H9 (cell line): ENCODE measurements at regions not wholly inside any gene's neighbourhood (a gene's known extent, or its start where the extent isn't known, plus 50 kb on each side); places are given as distances from the start of the nearest gene placed in this dataset.

Source experiments
- DNase-seq: peaks from one replicate; pipeline ENCODE4 v3.0.0-alpha.2; 2017
- H2AFZ ChIP-seq: one replicate; pipeline ENCODE4 v1.6.1; 2013; ENCODE audit warnings: mild to moderate bottlenecking, low read length, control low read depth, moderate library complexity
- H2AK5ac ChIP-seq: 2 replicates; pipeline ENCODE4 v1.6.1; 2013; ENCODE audit warnings: low read length, control low read depth, mixed read lengths; ENCODE audit not compliant: insufficient read length
- H2BK120ac ChIP-seq: one replicate; pipeline ENCODE4 v1.6.1; 2013; ENCODE audit warnings: low read depth, mild to moderate bottlenecking, low read length, control low read depth, inconsistent platforms; ENCODE audit not compliant: poor library complexity, severe bottlenecking
- H2BK12ac ChIP-seq: 2 replicates; pipeline ENCODE4 v1.6.1; 2013; ENCODE audit warnings: low read length, control low read depth, mixed read lengths, low read depth; ENCODE audit not compliant: insufficient read length
- H2BK15ac ChIP-seq: 2 replicates; pipeline ENCODE4 v1.6.1; 2013; ENCODE audit warnings: low read depth, low read length, control low read depth
- H2BK20ac ChIP-seq: one replicate; pipeline ENCODE4 v1.6.1; 2013; ENCODE audit warnings: low read depth, mild to moderate bottlenecking, low read length, control low read depth, inconsistent platforms; ENCODE audit not compliant: poor library complexity, severe bottlenecking
- H2BK5ac ChIP-seq: 2 replicates; pipeline ENCODE4 v1.6.1; 2013; ENCODE audit warnings: low read length, control low read depth, mixed read lengths; ENCODE audit not compliant: insufficient read length
- H3K14ac ChIP-seq: 2 replicates; pipeline ENCODE4 v1.6.1; 2013; ENCODE audit warnings: low read length, control low read depth; ENCODE audit not compliant: insufficient read depth
- H3K18ac ChIP-seq: 2 replicates; pipeline ENCODE4 v1.6.1; 2013; ENCODE audit warnings: low read depth, mild to moderate bottlenecking, mixed read lengths, low read length, control low read depth; ENCODE audit not compliant: insufficient read length
- H3K23ac ChIP-seq: 2 replicates; pipeline ENCODE4 v1.6.1; 2013; ENCODE audit warnings: low read length, control low read depth, mixed read lengths, low read depth; ENCODE audit not compliant: insufficient read length
- H3K23me2 ChIP-seq: 2 replicates; pipeline ENCODE4 v1.6.1; 2013; ENCODE audit warnings: low read depth, mild to moderate bottlenecking, mixed read lengths, low read length, control low read depth; ENCODE audit not compliant: insufficient read length, poor library complexity, severe bottlenecking
- H3K27ac ChIP-seq: 2 replicates; pipeline ENCODE4 v1.5.1; 2013; ENCODE audit warnings: low read length, control low read depth, mixed read lengths, low read depth; ENCODE audit not compliant: insufficient read length
- H3K27me3 ChIP-seq: 2 replicates; pipeline ENCODE4 v1.6.1; 2013; ENCODE audit warnings: low read length, control low read depth, inconsistent platforms; ENCODE audit not compliant: insufficient read depth
- H3K4ac ChIP-seq: 2 replicates; pipeline ENCODE4 v1.6.1; 2013; ENCODE audit warnings: low read depth, mild to moderate bottlenecking, control low read depth, inconsistent platforms, low read length, moderate library complexity
- H3K4me1 ChIP-seq: 2 replicates; pipeline ENCODE4 v1.6.1; 2013; ENCODE audit warnings: low read length, control low read depth, inconsistent platforms; ENCODE audit not compliant: insufficient read depth
- H3K4me2 ChIP-seq: 2 replicates; pipeline ENCODE4 v1.6.1; 2013; ENCODE audit warnings: low read length, control low read depth, mixed read lengths; ENCODE audit not compliant: insufficient read length, insufficient read depth
- H3K56ac ChIP-seq: 2 replicates; pipeline ENCODE4 v1.6.1; 2013; ENCODE audit warnings: low read depth, mild to moderate bottlenecking, mixed read lengths, low read length, control low read depth; ENCODE audit not compliant: insufficient read length
- H3K79me1 ChIP-seq: 2 replicates; pipeline ENCODE4 v1.6.1; 2013; ENCODE audit warnings: low read depth, mild to moderate bottlenecking, moderate library complexity, low read length, control low read depth, inconsistent platforms; ENCODE audit not compliant: insufficient read depth, poor library complexity, severe bottlenecking
- H3K79me2 ChIP-seq: 2 replicates; pipeline ENCODE4 v1.6.1; 2013; ENCODE audit warnings: low read length, control low read depth, inconsistent platforms; ENCODE audit not compliant: insufficient read depth
- H3K9ac ChIP-seq: 2 replicates; pipeline ENCODE4 v1.6.1; 2013; ENCODE audit warnings: low read length, control low read depth, mixed read lengths; ENCODE audit not compliant: insufficient read length; ENCODE audit errors: extremely low read depth
- H3K9me3 ChIP-seq: one replicate; pipeline ENCODE4 v1.6.1; 2013; ENCODE audit warnings: low read depth, low read length, inconsistent platforms; ENCODE audit not compliant: control insufficient read depth
- H3T11ph ChIP-seq: one replicate; pipeline ENCODE4 v1.6.1; 2013; ENCODE audit warnings: mild to moderate bottlenecking, low read length, control low read depth, inconsistent platforms
- H4K20me1 ChIP-seq: one replicate; pipeline ENCODE4 v1.6.1; 2013; ENCODE audit not compliant: control insufficient read depth, insufficient read length, insufficient read depth
- H4K5ac ChIP-seq: 2 replicates; pipeline ENCODE4 v1.6.1; 2013; ENCODE audit warnings: low read depth, mild to moderate bottlenecking, mixed read lengths, low read length, control low read depth; ENCODE audit not compliant: insufficient read length
- H4K8ac ChIP-seq: replicated peaks from 2 replicates; pipeline ENCODE4 v1.6.1; 2013; ENCODE audit warnings: low read length, control low read depth, mixed read lengths, low read depth; ENCODE audit not compliant: insufficient read length
- H4K91ac ChIP-seq: 2 replicates; pipeline ENCODE4 v1.6.1; 2013; ENCODE audit warnings: low read depth, mild to moderate bottlenecking, moderate library complexity, mixed read lengths, low read length, control low read depth; ENCODE audit not compliant: insufficient read length
- H3K27ac Mint-ChIP-seq, 3 experiments: 2 replicates in 2 of 3; 3 replicates in 1 of 3; pipeline ENCODE4 v1.8.0; 2020 to 2021; ENCODE audit warnings: mixed read lengths in 3 of 3, mild to moderate bottlenecking in 1 of 3, moderate library complexity in 1 of 3
- H3K27me3 Mint-ChIP-seq: 2 replicates; pipeline ENCODE4 v1.8.0; 2021; ENCODE audit warnings: low read depth, mild to moderate bottlenecking, moderate library complexity, mixed read lengths
- H3K36me3 Mint-ChIP-seq, 3 experiments: 2 replicates in 2 of 3; 3 replicates in 1 of 3; pipeline ENCODE4 v1.8.0; 2020 to 2021; ENCODE audit warnings: low read depth in 3 of 3, mixed read lengths in 3 of 3; ENCODE audit not compliant: insufficient read depth in 1 of 3
- H3K4me1 Mint-ChIP-seq, 2 experiments: 2 replicates each; pipeline ENCODE4 v1.8.0; 2020; ENCODE audit warnings: mixed read lengths in 2 of 2
- H3K4me3 Mint-ChIP-seq, 2 experiments: 2 replicates in 1 of 2; 3 replicates in 1 of 2; pipeline ENCODE4 v1.8.0; 2020 to 2021; ENCODE audit warnings: mild to moderate bottlenecking in 2 of 2, mixed read lengths in 2 of 2, moderate library complexity in 1 of 2
- H3K9me3 Mint-ChIP-seq, 2 experiments: 2 replicates in 1 of 2; 3 replicates in 1 of 2; pipeline ENCODE4 v1.8.0; 2020; ENCODE audit warnings: mild to moderate bottlenecking in 2 of 2, mixed read lengths in 2 of 2, moderate library complexity in 1 of 2
- CTCF ChIP-seq: fragments of 200-600 bp; sonication (generic); conservative IDR thresholded peaks from 3 replicates; pipeline ENCODE4 v1.8.0; 2021; ENCODE audit warnings: antibody characterized with exemption, mild to moderate bottlenecking
- WGBS: extraction: QIAGEN DNeasy Blood & Tissue Kit; methylation state at CpG from one replicate; pipeline ENCODE4 v1.1.7; 2013; ENCODE audit warnings: missing lambda C conversion rate, low lambda C conversion rate, mixed read lengths; ENCODE audit not compliant: insufficient read length; ENCODE audit errors: extremely low coverage; 5-methylcytosine and 5-hydroxymethylcytosine counted together

- H3K4me2 ChIP-seq: no peak overlapping the region
- no peak overlapping the region; a peak in 1 of 7 replicates for H3K27ac Mint-ChIP-seq
- H3K27ac ChIP-seq: no peak overlapping the region
These were observed 89.0 kb downstream of the PPCDC start for GRCh38 chr15:75112278-75112847.

More at GRCh38 chr15:75112278-75112847, 89.0 kb downstream of the PPCDC start:
- Histone ChIP-seq H3T11ph (no peak overlapping the region), H2BK120ac (no peak overlapping the region), H2BK15ac (no peak overlapping the region), H4K8ac (no peak overlapping the region), H4K20me1 (no peaks in the 10 kb centered on the region), H3K79me1 (no peaks in the 10 kb centered on the region), H3K79me2 (no peaks in the 10 kb centered on the region), H3K14ac (no peak overlapping the region), H2AFZ (no peak overlapping the region), H3K18ac (no peak overlapping the region), H2BK20ac (no peak overlapping the region), H3K23ac (no peak overlapping the region), H3K27me3 (no peaks in the 10 kb centered on the region), H3K56ac (no peak overlapping the region), H4K5ac (no peak overlapping the region), H3K4me1 (no peaks in the 10 kb centered on the region), H3K9ac (no peak overlapping the region), H3K4ac (no peak overlapping the region), H3K23me2 (no peaks in the 10 kb centered on the region), H2BK12ac (no peak overlapping the region), H4K91ac (no peak overlapping the region), H2AK5ac (no peak overlapping the region), H3K9me3 (no peaks in the 10 kb centered on the region), H2BK5ac (no peak overlapping the region)
- TF ChIP-seq CTCF: no peak
- Mint-ChIP-seq H3K27me3 (peaks cover 17% of the 10 kb centered on the region), H3K9me3 (peaks cover 0 to 3% of the 10 kb centered on the region in 2 experiments; a peak in 2 of 5 replicates), H3K36me3 (peaks cover 0 to 4% (median 0%) of the 10 kb centered on the region in 3 experiments; a peak in 1 of 7 replicates), H3K4me3 (no peak overlapping the region), H3K4me1 (peaks cover 10 to 16% of the 10 kb centered on the region in 2 experiments)
- DNase-seq: no peak
- WGBS: no CpG with 5 or more reads among the region's 4 CpGs
